K562 (cell line): ENCODE measurements at regions not wholly inside any gene's neighbourhood (a gene's known extent, or its start where the extent isn't known, plus 50 kb on each side); places are given as distances from the start of the nearest gene placed in this dataset.

ENCODE experiments used
- ELF4 ChIP-seq: fragments of 450-650 bp; formaldehyde crosslinking; IDR thresholded peaks from 2 replicates; pipeline ENCODE4 v1.4.0; 2022; ENCODE audit warnings: missing genetic modification characterization
- JUND ChIP-seq, 2 experiments: IDR thresholded peaks; 2 replicates in 1 of 2; 3 replicates in 1 of 2; pipeline ENCODE4 v1.6.1; 2011; ENCODE audit warnings: borderline replicate concordance in 2 of 2, low read depth in 2 of 2, low read length in 2 of 2, improper control_type of control experiment in 1 of 2, missing biosample characterization in 1 of 2, missing genetic modification characterization in 1 of 2, missing genetic modification reagents in 1 of 2
- LEF1 ChIP-seq: fragments of 450-650 bp; IDR thresholded peaks from 2 replicates; pipeline ENCODE4 v1.6.1; 2016; ENCODE audit warnings: mild to moderate bottlenecking
- NFYB ChIP-seq: IDR thresholded peaks from 2 replicates; pipeline ENCODE4 v1.6.1; 2011; ENCODE audit warnings: mild to moderate bottlenecking, moderate library complexity; ENCODE audit not compliant: insufficient read length; ENCODE audit errors: extremely low read depth
- POU5F1 ChIP-seq: fragments of 150-350 bp; IDR thresholded peaks from 2 replicates; pipeline ENCODE4 v1.6.1; 2014; ENCODE audit warnings: borderline replicate concordance, low read length, low read depth, mild to moderate bottlenecking; ENCODE audit not compliant: partially characterized antibody
- SRSF3 ChIP-seq: fragments of 200-400 bp; formaldehyde crosslinking; IDR thresholded peaks from 2 replicates; pipeline ENCODE4 v1.6.1; 2016; ENCODE audit warnings: mild to moderate bottlenecking, low read length, moderate library complexity; ENCODE audit not compliant: insufficient read depth
- ZBTB8A ChIP-seq: fragments of 450-650 bp; IDR thresholded peaks from 2 replicates; pipeline ENCODE4 v1.6.1; 2018; ENCODE audit warnings: mild to moderate bottlenecking, moderate library complexity; ENCODE audit not compliant: partially characterized antibody
- ZEB2 ChIP-seq: fragments of 450-650 bp; IDR thresholded peaks from 2 replicates; pipeline ENCODE4 v1.6.1; 2016
- ZNF12 ChIP-seq: sonication (generic); formaldehyde crosslinking; IDR thresholded peaks from 2 replicates; pipeline ENCODE4 v1.4.0; 2020; ENCODE audit warnings: mild to moderate bottlenecking, missing genetic modification reagents
- ZNF699 ChIP-seq: fragments of 250-450 bp; sonication (Bioruptor Pico); IDR thresholded peaks from 2 replicates; pipeline ENCODE4 v1.8.0; 2021; ENCODE audit warnings: mild to moderate bottlenecking, moderate library complexity; ENCODE audit not compliant: insufficient replicate concordance
- ZNF764 ChIP-seq: fragments of 250-450 bp; sonication (Bioruptor Pico); IDR thresholded peaks from 2 replicates; pipeline ENCODE4 v1.4.0; 2020; ENCODE audit warnings: low read depth, mild to moderate bottlenecking, moderate library complexity
- TF ChIP-seq, protein P1 (sequence below): fragments of 250-450 bp; sonication (Bioruptor Pico); IDR thresholded peaks from 2 replicates; pipeline ENCODE4 v1.8.0; 2021; ENCODE audit warnings: borderline replicate concordance, mild to moderate bottlenecking, moderate library complexity; ENCODE audit not compliant: poor library complexity, severe bottlenecking

DNA sequence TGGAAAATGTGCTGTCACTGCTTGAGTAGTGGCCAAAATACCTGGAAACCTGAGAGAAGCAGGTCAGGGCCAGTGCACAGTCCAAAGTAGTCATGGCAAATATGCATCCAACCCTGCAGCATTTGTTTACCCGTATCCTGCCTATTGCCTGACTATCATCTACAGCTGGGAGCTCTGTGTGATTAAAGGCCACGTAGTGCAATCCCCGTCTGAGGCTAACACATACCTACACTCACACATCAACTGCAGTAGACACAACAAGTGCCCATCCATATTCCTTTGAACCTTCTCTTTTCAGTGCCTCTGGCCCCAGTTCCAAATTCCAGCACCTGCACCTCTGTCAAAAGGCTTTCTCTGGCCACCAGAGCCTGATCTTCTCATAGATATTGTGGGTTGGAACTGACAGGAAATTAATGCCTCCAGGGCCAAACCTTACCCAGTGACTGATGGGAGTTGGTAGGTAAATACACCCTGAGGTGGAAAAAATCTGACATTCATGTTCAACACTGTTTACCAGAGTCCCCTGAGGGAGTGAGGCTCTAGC lies 383.0 kb downstream of the SETD4 start (continued):
- no peak for TF ChIP-seq POU5F1
- no peak for TF ChIP-seq SRSF3
- TF ChIP-seq ZBTB8A: no peak
- TF ChIP-seq ZEB2: no peak
- TF ChIP-seq ZNF12: no peak
- no peak for TF ChIP-seq LEF1
- TF ChIP-seq, protein P1, sequence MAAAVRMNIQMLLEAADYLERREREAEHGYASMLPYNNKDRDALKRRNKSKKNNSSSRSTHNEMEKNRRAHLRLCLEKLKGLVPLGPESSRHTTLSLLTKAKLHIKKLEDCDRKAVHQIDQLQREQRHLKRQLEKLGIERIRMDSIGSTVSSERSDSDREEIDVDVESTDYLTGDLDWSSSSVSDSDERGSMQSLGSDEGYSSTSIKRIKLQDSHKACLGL: no peak
- no peak for TF ChIP-seq ZNF699 (CRISPR knock-in tag)
- no peak for TF ChIP-seq JUND (IDR thresholded peaks at IDR 0.05; ENCODE audit: borderline replicate concordance, low read depth, low read length)
- TF ChIP-seq JUND (tag; IDR thresholded peaks at IDR 0.05; ENCODE audit: borderline replicate concordance, low read depth, low read length): no peak
- TF ChIP-seq ELF4 (CRISPR knock-in tag): no peak
- TF ChIP-seq NFYB: no peak
- no peak for TF ChIP-seq ZNF764 (CRISPR knock-in tag)
